ENCODE measurements at regions not wholly inside any gene's neighbourhood (a gene's known extent, or its start where the extent isn't known, plus 50 kb on each side); places are given as distances from the start of the nearest gene placed in this dataset.

DNA sequence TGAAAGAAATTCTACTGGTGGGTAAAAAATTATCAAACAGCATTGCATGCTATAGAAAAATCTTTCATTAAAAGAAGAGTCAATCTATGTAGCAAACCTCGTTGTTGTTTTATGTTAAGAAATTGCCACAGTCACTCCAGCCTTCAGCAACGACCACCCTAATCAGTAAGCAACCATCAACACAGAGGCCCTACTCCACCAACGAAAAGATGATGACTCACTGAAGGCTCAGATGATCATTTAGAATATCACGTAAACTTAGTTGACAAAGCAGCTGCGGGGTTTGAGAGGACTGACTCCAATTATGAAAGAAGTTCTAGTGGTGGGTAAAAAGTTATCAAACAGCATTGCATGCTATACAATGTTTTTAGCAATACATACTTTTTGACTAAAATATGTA lies 242.6 kb downstream of the DRD1 start:
- Histone ChIP-seq H2BK12ac (ENCODE audit: low read length) (no peak overlapping the region), H3K4ac (ENCODE audit: low read length) (no peak overlapping the region), H3K18ac (ENCODE audit: low read length) (no peak overlapping the region), H2BK5ac (ENCODE audit: low read length) (no peak overlapping the region), H4K91ac (ENCODE audit: low read depth, low read length, poor library complexity) (no peak overlapping the region), H3K4me1 (ENCODE audit: control insufficient read depth in 2 of 2, insufficient read depth in 1 of 2, low read depth in 1 of 2, low read length in 2 of 2) (peaks cover 0 to 3% of the 10 kb centered on the region in 2 donors), H2BK15ac (ENCODE audit: low read length) (no peak overlapping the region), H4K8ac (ENCODE audit: low read depth, low read length) (no peak overlapping the region), H2AK5ac (ENCODE audit: low read depth, low read length) (no peak overlapping the region), H3K36me3 (replicated peaks in 1 of 2; ENCODE audit: control insufficient read depth in 2 of 2, insufficient read depth in 2 of 2, low read length in 2 of 2) (no peaks in the 10 kb centered on the region), H3K4me3 (ENCODE audit: low read length in 2 of 2) (no peak overlapping the region), H3K9ac (ENCODE audit: low read depth, low read length, poor library complexity) (no peak overlapping the region), H3K23ac (ENCODE audit: low read depth, low read length, poor library complexity) (no peak overlapping the region), H2AFZ (ENCODE audit: low read length) (no peak overlapping the region), H2BK120ac (ENCODE audit: low read depth, low read length) (no peak overlapping the region), H3K9me3 (replicated peaks in 1 of 2; ENCODE audit: control insufficient read depth in 2 of 2, insufficient read depth in 1 of 2, low read depth in 1 of 2, low read length in 2 of 2) (no peaks in the 10 kb centered on the region), H3K4me2 (ENCODE audit: insufficient read depth, low read length, poor library complexity, severe bottlenecking) (no peak overlapping the region), H3K14ac (ENCODE audit: low read length) (no peak overlapping the region), H3K79me1 (ENCODE audit: low read depth, low read length) (no peaks in the 10 kb centered on the region), H3K27ac (replicated peaks; ENCODE audit: low read length) (no peak overlapping the region), H3K27me3 (ENCODE audit: control insufficient read depth in 3 of 3, insufficient read depth in 3 of 3, low read depth in 1 of 3, low read length in 3 of 3) (no peaks in the 10 kb centered on the region)
- WGBS, 2 donors (ENCODE audit: extremely low coverage in 2 of 2, insufficient read length in 2 of 2, insufficient replicate concordance in 1 of 2) = no CpG with 5 or more reads among the region's 5 CpGs
- DNase-seq (ENCODE audit: low spot score) = no peak

DNA sequence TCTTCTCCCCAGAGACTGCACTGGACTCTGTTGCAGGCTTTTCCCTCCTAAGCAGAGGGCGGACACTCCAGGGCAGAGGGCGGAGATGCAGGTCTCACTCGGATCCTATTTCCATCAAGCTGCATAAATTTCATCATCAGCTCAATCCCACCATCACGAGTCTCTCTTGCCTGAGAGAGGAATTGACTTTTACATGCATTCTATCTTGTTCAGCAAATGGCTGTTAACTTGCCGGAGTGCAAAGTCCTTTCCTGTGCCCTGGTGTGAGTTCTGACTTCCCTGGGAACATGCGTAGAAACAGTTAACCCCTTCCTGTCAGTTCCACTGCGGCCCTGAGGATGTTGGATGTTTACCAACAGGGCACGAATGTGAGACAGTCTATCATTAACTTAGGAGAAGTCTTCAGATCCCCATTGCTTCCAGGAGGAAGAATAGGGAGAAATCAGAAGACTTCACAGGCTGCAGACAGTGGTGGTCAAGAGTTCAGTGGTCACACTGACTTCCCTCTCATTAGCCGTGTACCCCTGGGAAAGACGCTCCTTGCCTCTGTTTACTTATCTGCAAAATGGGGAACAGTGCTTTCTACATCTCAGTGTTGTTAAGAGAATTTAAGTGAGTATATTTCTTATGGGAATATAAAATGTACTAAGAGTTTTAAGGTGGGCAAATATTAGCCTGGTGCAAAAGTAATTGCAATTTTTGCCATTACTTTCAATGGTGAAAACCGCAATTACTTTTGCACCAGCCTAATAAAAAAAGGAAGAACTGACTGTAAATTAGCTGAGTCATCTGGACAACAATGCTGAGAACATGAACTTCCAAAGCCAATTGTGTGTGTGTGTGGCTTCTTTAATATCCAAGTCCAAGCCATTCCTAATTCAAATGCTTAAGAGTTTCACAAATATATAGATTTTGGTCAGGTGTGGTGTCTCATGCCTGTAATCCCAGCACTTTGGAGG lies 248.0 kb downstream of the DRD1 start:
- Histone ChIP-seq H4K8ac (ENCODE audit: low read depth, low read length) (no peak overlapping the region), H3K14ac (ENCODE audit: low read length) (no peak overlapping the region), H3K9me3 (replicated peaks in 1 of 2; ENCODE audit: control insufficient read depth in 2 of 2, insufficient read depth in 1 of 2, low read depth in 1 of 2, low read length in 2 of 2) (peaks cover 0 to 3% of the 10 kb centered on the region in 2 donors), H3K27me3 (ENCODE audit: control insufficient read depth in 3 of 3, insufficient read depth in 3 of 3, low read depth in 1 of 3, low read length in 3 of 3) (no peaks in the 10 kb centered on the region), H3K4ac (ENCODE audit: low read length) (no peak overlapping the region), H3K4me3 (ENCODE audit: low read length in 2 of 2) (no peak overlapping the region), H3K23ac (ENCODE audit: low read depth, low read length, poor library complexity) (no peak overlapping the region), H3K9ac (ENCODE audit: low read depth, low read length, poor library complexity) (no peak overlapping the region), H3K36me3 (replicated peaks in 1 of 2; ENCODE audit: control insufficient read depth in 2 of 2, insufficient read depth in 2 of 2, low read length in 2 of 2) (no peaks in the 10 kb centered on the region), H3K27ac (replicated peaks; ENCODE audit: low read length) (no peak overlapping the region), H3K4me1 (ENCODE audit: control insufficient read depth in 2 of 2, insufficient read depth in 1 of 2, low read depth in 1 of 2, low read length in 2 of 2) (peaks cover 0 to 4% of the 10 kb centered on the region in 2 donors), H4K91ac (ENCODE audit: low read depth, low read length, poor library complexity) (no peak overlapping the region), H3K18ac (ENCODE audit: low read length) (no peak overlapping the region), H2AFZ (ENCODE audit: low read length) (peak overlapping the region; percentile 5), H2BK12ac (ENCODE audit: low read length) (no peak overlapping the region), H3K4me2 (ENCODE audit: insufficient read depth, low read length, poor library complexity, severe bottlenecking) (no peak overlapping the region), H2BK5ac (ENCODE audit: low read length) (no peak overlapping the region), H2AK5ac (ENCODE audit: low read depth, low read length) (no peak overlapping the region), H2BK15ac (ENCODE audit: low read length) (no peak overlapping the region), H3K79me1 (ENCODE audit: low read depth, low read length) (no peaks in the 10 kb centered on the region), H2BK120ac (ENCODE audit: low read depth, low read length) (no peak overlapping the region)
- no peak for DNase-seq (ENCODE audit: low spot score)
- WGBS, 2 donors (ENCODE audit: extremely low coverage in 2 of 2, insufficient read length in 2 of 2, insufficient replicate concordance in 1 of 2) = no CpG with 5 or more reads among the region's 11 CpGs

DNA sequence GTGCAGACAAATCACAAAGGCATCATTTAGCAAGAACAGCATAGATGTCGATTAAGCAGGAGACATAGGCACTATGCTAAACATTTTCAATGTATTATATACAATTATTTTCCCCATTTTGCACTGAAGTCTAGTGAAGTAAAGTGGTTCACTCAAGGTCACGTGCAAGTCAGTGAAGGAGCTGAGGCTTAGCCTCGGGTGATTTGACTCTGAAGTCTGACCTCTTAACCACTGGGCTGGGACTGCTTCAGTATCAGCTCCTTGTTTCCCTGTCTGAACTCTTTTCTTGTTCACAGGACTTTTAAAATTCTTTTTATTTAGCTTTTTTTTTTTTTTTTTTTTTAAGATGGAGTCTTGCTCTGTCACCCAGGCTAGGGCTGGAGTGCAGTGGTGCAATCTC lies 262.7 kb downstream of the DRD1 start:
- Histone ChIP-seq H3K79me1 (ENCODE audit: low read depth, low read length) (no peaks in the 10 kb centered on the region), H3K18ac (ENCODE audit: low read length) (no peak overlapping the region), H2AK5ac (ENCODE audit: low read depth, low read length) (no peak overlapping the region), H3K9me3 (replicated peaks in 1 of 2; ENCODE audit: control insufficient read depth in 2 of 2, insufficient read depth in 1 of 2, low read depth in 1 of 2, low read length in 2 of 2) (no peaks in the 10 kb centered on the region), H2BK15ac (ENCODE audit: low read length) (no peak overlapping the region), H3K4me3 (ENCODE audit: low read length in 2 of 2) (no peak overlapping the region), H4K8ac (ENCODE audit: low read depth, low read length) (no peak overlapping the region), H2BK120ac (ENCODE audit: low read depth, low read length) (no peak overlapping the region), H2AFZ (ENCODE audit: low read length) (no peak overlapping the region), H2BK5ac (ENCODE audit: low read length) (no peak overlapping the region), H3K4ac (ENCODE audit: low read length) (no peak overlapping the region), H3K36me3 (replicated peaks in 1 of 2; ENCODE audit: control insufficient read depth in 2 of 2, insufficient read depth in 2 of 2, low read length in 2 of 2) (no peaks in the 10 kb centered on the region), H3K23ac (ENCODE audit: low read depth, low read length, poor library complexity) (no peak overlapping the region), H3K4me1 (ENCODE audit: control insufficient read depth in 2 of 2, insufficient read depth in 1 of 2, low read depth in 1 of 2, low read length in 2 of 2) (peaks cover 0 to 7% of the 10 kb centered on the region in 2 donors), H3K27me3 (ENCODE audit: control insufficient read depth in 3 of 3, insufficient read depth in 3 of 3, low read depth in 1 of 3, low read length in 3 of 3) (no peaks in the 10 kb centered on the region), H3K14ac (ENCODE audit: low read length) (no peak overlapping the region), H3K4me2 (ENCODE audit: insufficient read depth, low read length, poor library complexity, severe bottlenecking) (no peak overlapping the region), H4K91ac (ENCODE audit: low read depth, low read length, poor library complexity) (no peak overlapping the region), H2BK12ac (ENCODE audit: low read length) (no peak overlapping the region), H3K9ac (ENCODE audit: low read depth, low read length, poor library complexity) (no peak overlapping the region), H3K27ac (replicated peaks; ENCODE audit: low read length) (no peak overlapping the region)
- WGBS, 2 donors (ENCODE audit: extremely low coverage in 2 of 2, insufficient read length in 2 of 2, insufficient replicate concordance in 1 of 2) = no CpG with 5 or more reads among the region's 3 CpGs
- no peak for DNase-seq (ENCODE audit: low spot score)

DNA sequence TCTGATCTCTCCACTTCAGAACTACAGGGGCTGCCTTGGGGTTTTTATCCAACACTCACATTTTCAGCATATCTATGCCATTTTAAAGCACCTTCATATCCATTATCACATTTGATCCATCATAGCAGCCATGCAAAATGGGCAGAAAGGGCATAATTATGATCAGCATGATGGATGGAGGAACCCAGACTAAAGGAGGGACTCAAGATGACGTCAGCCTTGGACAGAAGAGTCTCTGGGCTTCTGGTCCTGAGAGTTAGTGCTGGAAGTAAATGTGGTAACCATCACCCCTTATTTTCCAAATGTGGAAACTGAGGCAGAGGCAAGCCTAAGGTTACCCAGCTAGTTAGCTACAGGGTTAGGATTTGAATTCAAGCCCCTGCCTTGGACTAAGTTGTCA lies 273.1 kb downstream of the DRD1 start:
- no peak overlapping the region for H2AFZ ChIP-seq (ENCODE audit: low read length)

More for the DNA sequence above, 273.1 kb downstream of the DRD1 start:
- Histone ChIP-seq H2BK15ac (ENCODE audit: low read length) (no peak overlapping the region), H3K27ac (replicated peaks; ENCODE audit: low read length) (no peak overlapping the region), H3K4me1 (ENCODE audit: control insufficient read depth in 2 of 2, insufficient read depth in 1 of 2, low read depth in 1 of 2, low read length in 2 of 2) (no peaks in the 10 kb centered on the region), H3K4ac (ENCODE audit: low read length) (no peak overlapping the region), H4K91ac (ENCODE audit: low read depth, low read length, poor library complexity) (no peak overlapping the region), H3K9me3 (replicated peaks in 1 of 2; ENCODE audit: control insufficient read depth in 2 of 2, insufficient read depth in 1 of 2, low read depth in 1 of 2, low read length in 2 of 2) (no peaks in the 10 kb centered on the region), H2BK12ac (ENCODE audit: low read length) (no peak overlapping the region), H2BK120ac (ENCODE audit: low read depth, low read length) (no peak overlapping the region), H3K36me3 (replicated peaks in 1 of 2; ENCODE audit: control insufficient read depth in 2 of 2, insufficient read depth in 2 of 2, low read length in 2 of 2) (no peaks in the 10 kb centered on the region), H3K23ac (ENCODE audit: low read depth, low read length, poor library complexity) (no peak overlapping the region), H3K14ac (ENCODE audit: low read length) (no peak overlapping the region), H4K8ac (ENCODE audit: low read depth, low read length) (no peak overlapping the region), H3K79me1 (ENCODE audit: low read depth, low read length) (no peaks in the 10 kb centered on the region), H3K4me2 (ENCODE audit: insufficient read depth, low read length, poor library complexity, severe bottlenecking) (no peak overlapping the region), H2AK5ac (ENCODE audit: low read depth, low read length) (no peak overlapping the region), H3K27me3 (ENCODE audit: control insufficient read depth in 3 of 3, insufficient read depth in 3 of 3, low read depth in 1 of 3, low read length in 3 of 3) (no peaks in the 10 kb centered on the region), H3K18ac (ENCODE audit: low read length) (no peak overlapping the region), H3K4me3 (ENCODE audit: low read length in 2 of 2) (no peak overlapping the region), H2BK5ac (ENCODE audit: low read length) (no peak overlapping the region), H3K9ac (ENCODE audit: low read depth, low read length, poor library complexity) (no peak overlapping the region)
- no CpG with 5 or more reads among the region's 1 CpG for WGBS, 2 donors (ENCODE audit: extremely low coverage in 2 of 2, insufficient read length in 2 of 2, insufficient replicate concordance in 1 of 2)
- DNase-seq (ENCODE audit: low spot score) = no peak

All from neuronal stem cell (in vitro differentiated cells).